Smooth muscle cell (in vitro differentiated cells): ENCODE measurements at regions not wholly inside any gene's neighbourhood (a gene's known extent, or its start where the extent isn't known, plus 50 kb on each side); places are given as distances from the start of the nearest gene placed in this dataset.

ENCODE experiments used
- DNase-seq: peaks from one replicate; lab custom pipeline; 2025; ENCODE audit not compliant: unreplicated experiment; lab: John Stamatoyannopoulos, UW
- H2AFZ ChIP-seq: fragments of 200-600 bp; sonication (generic); 2 replicates; pipeline ENCODE4 v1.6.0; 2016; ENCODE audit warnings: antibody characterized with exemption, low read depth, mild to moderate bottlenecking
- H3F3A ChIP-seq: fragments of 200-600 bp; sonication (generic); 2 replicates; pipeline ENCODE4 v1.6.0; 2017; ENCODE audit warnings: antibody characterized with exemption, low read depth
- H3K27ac ChIP-seq: fragments of 200-600 bp; sonication (generic); 2 replicates; pipeline ENCODE4 v1.5.1; 2016; ENCODE audit warnings: low read depth, mild to moderate bottlenecking
- H3K27me3 ChIP-seq: fragments of 200-600 bp; sonication (generic); 2 replicates; pipeline ENCODE4 v1.6.1; 2016; ENCODE audit warnings: low read depth, mild to moderate bottlenecking
- H3K36me3 ChIP-seq: fragments of 200-600 bp; sonication (generic); 2 replicates; pipeline ENCODE4 v1.5.1; 2016; ENCODE audit warnings: low read depth
- H3K4me1 ChIP-seq: fragments of 200-600 bp; sonication (generic); 2 replicates; pipeline ENCODE4 v1.5.1; 2016; ENCODE audit warnings: low read depth
- H3K4me2 ChIP-seq: fragments of 200-600 bp; sonication (generic); 2 replicates; pipeline ENCODE4 v1.6.0; 2016; ENCODE audit warnings: mild to moderate bottlenecking
- H3K4me3 ChIP-seq: fragments of 200-600 bp; sonication (generic); 2 replicates; pipeline ENCODE4 v1.5.1; 2016; ENCODE audit warnings: mild to moderate bottlenecking
- H3K79me2 ChIP-seq: fragments of 200-600 bp; sonication (generic); 2 replicates; pipeline ENCODE4 v1.6.0; 2016; ENCODE audit warnings: low read depth, mild to moderate bottlenecking
- H3K9ac ChIP-seq: fragments of 200-600 bp; sonication (generic); 2 replicates; pipeline ENCODE4 v1.6.0; 2016; ENCODE audit warnings: low read depth
- H3K9me3 ChIP-seq: fragments of 200-600 bp; sonication (generic); replicated peaks from 2 replicates; pipeline ENCODE4 v1.5.1; 2016; ENCODE audit warnings: low read depth
- H4K20me1 ChIP-seq: fragments of 200-600 bp; sonication (generic); 2 replicates; pipeline ENCODE4 v1.6.0; 2016; ENCODE audit warnings: low read depth
- WGBS: methylation state at CpG from one replicate; pipeline ENCODE4 v1.1.7; 2016; ENCODE audit warnings: low lambda C conversion rate; 5-methylcytosine and 5-hydroxymethylcytosine counted together
- TF ChIP-seq, protein P1 (sequence below): fragments of 200-600 bp; sonication (generic); IDR thresholded peaks from 2 replicates; pipeline ENCODE4 v1.5.1; 2017; ENCODE audit warnings: borderline replicate concordance, mild to moderate bottlenecking, antibody characterized with exemption; ENCODE audit not compliant: insufficient read depth, poor library complexity, severe bottlenecking

DNA sequence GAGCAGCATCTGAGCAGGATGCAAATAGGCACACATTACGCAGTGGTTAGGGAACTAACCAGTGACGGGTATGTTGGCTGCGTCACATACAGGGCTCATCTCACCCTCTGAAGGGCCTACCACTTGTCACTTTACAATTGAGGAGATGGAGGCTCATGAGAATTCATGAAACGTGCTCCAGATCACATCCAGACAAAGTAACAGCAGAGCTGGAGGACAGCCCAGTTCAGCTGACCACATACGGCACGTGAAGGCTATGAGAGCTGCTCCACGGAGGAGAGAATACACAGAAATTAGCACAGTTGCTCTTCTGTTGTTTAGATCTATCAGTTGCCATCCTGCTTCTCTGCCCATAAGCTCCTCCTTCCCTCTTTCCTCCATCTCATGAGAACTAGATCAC is 78.4 kb downstream of the FAM9B start:
- TF ChIP-seq, protein P1, sequence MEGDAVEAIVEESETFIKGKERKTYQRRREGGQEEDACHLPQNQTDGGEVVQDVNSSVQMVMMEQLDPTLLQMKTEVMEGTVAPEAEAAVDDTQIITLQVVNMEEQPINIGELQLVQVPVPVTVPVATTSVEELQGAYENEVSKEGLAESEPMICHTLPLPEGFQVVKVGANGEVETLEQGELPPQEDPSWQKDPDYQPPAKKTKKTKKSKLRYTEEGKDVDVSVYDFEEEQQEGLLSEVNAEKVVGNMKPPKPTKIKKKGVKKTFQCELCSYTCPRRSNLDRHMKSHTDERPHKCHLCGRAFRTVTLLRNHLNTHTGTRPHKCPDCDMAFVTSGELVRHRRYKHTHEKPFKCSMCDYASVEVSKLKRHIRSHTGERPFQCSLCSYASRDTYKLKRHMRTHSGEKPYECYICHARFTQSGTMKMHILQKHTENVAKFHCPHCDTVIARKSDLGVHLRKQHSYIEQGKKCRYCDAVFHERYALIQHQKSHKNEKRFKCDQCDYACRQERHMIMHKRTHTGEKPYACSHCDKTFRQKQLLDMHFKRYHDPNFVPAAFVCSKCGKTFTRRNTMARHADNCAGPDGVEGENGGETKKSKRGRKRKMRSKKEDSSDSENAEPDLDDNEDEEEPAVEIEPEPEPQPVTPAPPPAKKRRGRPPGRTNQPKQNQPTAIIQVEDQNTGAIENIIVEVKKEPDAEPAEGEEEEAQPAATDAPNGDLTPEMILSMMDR, result no peak

DNA sequence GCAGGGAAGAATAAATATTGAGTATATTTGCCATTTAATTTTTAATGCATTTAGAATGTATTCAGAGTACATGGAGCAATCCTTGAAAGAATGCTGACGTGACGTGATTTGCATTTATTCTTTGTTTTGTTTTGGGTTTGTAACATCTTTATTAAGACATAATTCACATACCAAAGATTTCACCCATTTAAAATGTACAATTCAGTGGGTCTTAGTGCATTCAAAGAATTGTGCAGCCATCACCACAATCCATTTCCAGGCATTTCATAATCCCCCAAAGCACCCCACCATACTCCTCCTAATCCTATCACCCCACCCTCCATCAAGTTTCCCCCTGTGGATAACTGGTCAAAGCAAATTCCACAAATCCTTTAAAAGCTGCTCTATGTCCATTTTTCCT is 87.4 kb downstream of the FAM9B start:
- Histone ChIP-seq H3K4me1 (no peaks in the 10 kb centered on the region), H3K9me3 (no peaks in the 10 kb centered on the region), H3K9ac (no peak overlapping the region), H3K27me3 (no peaks in the 10 kb centered on the region), H3K27ac (no peak overlapping the region), H3K4me3 (no peak overlapping the region), H2AFZ (no peak overlapping the region), H4K20me1 (no peaks in the 10 kb centered on the region), H3K36me3 (no peaks in the 10 kb centered on the region), H3K4me2 (no peak overlapping the region), H3K79me2 (no peaks in the 10 kb centered on the region), H3F3A (no peaks in the 10 kb centered on the region)
- TF ChIP-seq, protein P1, result no peak
- DNase-seq, result no peak
- 79% methylated on average over 2 of the region's 2 CpGs for WGBS

More for the DNA sequence above, 78.4 kb downstream of the FAM9B start:
- Histone ChIP-seq H3K27me3 (no peaks in the 10 kb centered on the region), H3F3A (no peaks in the 10 kb centered on the region), H2AFZ (no peak overlapping the region), H3K79me2 (no peaks in the 10 kb centered on the region), H3K4me3 (no peak overlapping the region), H3K9ac (no peak overlapping the region), H3K27ac (no peak overlapping the region), H3K36me3 (no peaks in the 10 kb centered on the region), H3K4me2 (no peak overlapping the region), H3K9me3 (peaks cover 3% of the 10 kb centered on the region), H4K20me1 (no peaks in the 10 kb centered on the region), H3K4me1 (no peaks in the 10 kb centered on the region)
- 87% methylated on average over 7 of the region's 7 CpGs for WGBS
- no peak for DNase-seq

DNA sequence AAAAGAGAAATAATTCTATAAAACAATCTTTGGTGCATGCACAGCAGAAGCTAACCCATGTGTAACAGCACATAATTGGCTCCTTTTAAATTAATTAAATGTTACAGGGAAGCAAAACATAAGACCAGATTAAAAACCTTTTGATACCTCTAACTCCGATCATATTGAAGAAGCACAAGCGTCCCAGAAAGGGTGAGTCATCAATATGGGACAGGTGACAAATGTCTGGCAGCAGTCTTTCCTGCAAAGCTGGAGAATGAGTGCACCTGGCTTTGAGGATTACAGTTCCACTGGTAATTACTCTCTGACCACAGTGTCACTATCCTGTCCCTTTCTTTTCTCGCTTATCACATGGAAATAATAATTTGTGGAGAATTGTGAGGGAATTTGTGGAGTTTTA is 94.6 kb downstream of the FAM9B start:
- Histone ChIP-seq H4K20me1 (no peaks in the 10 kb centered on the region), H3F3A (no peaks in the 10 kb centered on the region), H3K9ac (no peak overlapping the region), H3K36me3 (no peaks in the 10 kb centered on the region), H3K4me1 (no peaks in the 10 kb centered on the region), H3K9me3 (no peaks in the 10 kb centered on the region), H2AFZ (no peak overlapping the region), H3K79me2 (no peaks in the 10 kb centered on the region), H3K4me3 (no peak overlapping the region), H3K27me3 (no peaks in the 10 kb centered on the region), H3K4me2 (no peak overlapping the region), H3K27ac (no peak overlapping the region)
- no peak for DNase-seq
- 62% methylated on average over 3 of the region's 3 CpGs for WGBS
- TF ChIP-seq, protein P1, result no peak

DNA sequence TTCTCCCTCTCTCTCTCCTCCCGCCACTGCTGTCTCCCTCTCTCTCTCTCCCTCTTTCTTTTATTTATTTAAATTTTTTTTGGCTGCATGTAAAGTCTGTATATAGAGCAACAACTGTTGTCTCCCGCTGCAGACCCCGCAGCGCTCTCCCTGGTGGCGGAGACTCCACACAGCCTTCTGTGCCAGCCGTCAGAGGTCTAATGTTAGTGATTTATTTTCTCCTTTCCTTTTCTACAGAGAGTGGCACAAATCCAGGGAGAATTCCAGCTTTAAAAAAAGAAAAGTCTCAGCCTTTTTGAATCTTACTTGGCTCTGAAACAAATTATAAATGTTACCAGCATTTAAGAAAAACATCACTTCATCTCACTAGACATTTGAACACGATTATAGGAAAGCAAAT is 106.2 kb downstream of the FAM9B start:
- no peak overlapping the region for H3K4me3 ChIP-seq
- H2AFZ ChIP-seq, result no peak overlapping the region
- H3K4me2 ChIP-seq, result no peak overlapping the region
- H3K4me1 ChIP-seq, result no peaks in the 10 kb centered on the region
- 76% methylated on average over 7 of the region's 7 CpGs for WGBS
- peaks cover 3% of the 10 kb centered on the region for H3K9me3 ChIP-seq
- H4K20me1 ChIP-seq, result no peaks in the 10 kb centered on the region
- no peaks in the 10 kb centered on the region for H3F3A ChIP-seq
- TF ChIP-seq, protein P1, result no peak
- no peak overlapping the region for H3K9ac ChIP-seq
- H3K27ac ChIP-seq, result no peak overlapping the region
- no peaks in the 10 kb centered on the region for H3K79me2 ChIP-seq
- H3K27me3 ChIP-seq, result no peaks in the 10 kb centered on the region
- H3K36me3 ChIP-seq, result no peaks in the 10 kb centered on the region
- no peak for DNase-seq
